RKO (cell line): ENCODE measurements at regions not wholly inside any gene's neighbourhood (a gene's known extent, or its start where the extent isn't known, plus 50 kb on each side); places are given as distances from the start of the nearest gene placed in this dataset.

Experiments used
- DNase-seq: peaks from one replicate; pipeline ENCODE4 v3.0.0-alpha.2; 2016; ENCODE audit warnings: low spot score

DNA sequence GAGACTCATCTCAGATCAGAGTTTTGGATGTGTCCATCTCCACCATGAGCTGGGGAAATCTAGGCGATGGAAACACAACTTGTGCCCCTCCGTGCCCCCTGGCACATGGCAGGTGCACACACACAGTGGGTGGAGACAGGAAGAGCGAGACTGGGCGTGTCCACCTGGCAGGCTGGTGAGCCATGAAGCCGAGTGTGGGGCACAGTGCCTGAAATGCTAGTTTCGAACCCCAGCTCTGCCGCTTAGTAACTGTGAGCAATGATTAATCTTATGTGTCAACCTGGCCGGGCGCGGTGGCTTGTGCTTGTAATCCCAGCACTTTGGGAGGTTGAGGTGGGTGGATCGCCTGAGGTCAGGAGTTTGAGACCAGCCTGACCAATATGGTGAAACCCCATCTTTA is 80.8 kb upstream of the RNU6ATAC start:
- no peak for DNase-seq

DNA sequence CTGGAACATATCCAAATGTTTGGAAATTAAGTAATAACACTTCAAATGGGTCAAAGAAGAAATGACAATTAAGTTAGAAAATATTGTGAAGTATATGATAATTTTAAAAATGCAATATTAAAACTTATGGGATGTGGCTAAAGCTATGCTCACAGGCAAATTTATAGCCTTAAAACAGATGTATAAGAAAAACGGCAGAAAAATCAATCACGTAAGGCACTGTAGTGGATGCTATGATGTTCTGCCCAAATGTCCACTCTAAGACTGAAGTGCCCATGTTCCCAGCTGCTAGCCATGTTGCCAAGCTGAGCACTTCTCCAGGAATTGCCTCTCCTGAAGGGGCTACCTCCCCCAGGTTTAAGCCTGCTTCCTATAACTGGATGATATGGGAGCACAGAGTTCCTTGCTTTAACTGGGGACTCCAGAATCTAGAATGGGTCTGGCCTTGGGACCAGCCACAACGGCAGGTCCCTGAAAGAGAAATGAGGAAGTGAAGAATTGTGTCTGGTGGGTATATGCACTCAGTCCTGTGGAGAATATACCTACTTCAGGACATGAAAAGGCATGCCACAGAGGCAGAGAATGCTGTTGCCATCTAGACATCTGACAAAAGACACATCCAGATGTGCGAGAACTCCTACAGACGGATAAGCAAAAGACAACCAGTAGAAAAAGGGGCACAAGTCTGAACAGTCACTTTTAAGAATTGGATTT is 78.2 kb upstream of the RXRA start:
- no peak for DNase-seq

GRCh38 chr9:134251296-134252069 is 74.8 kb upstream of the RXRA start:
- DNase-seq = no peak

- no peak for DNase-seq
These were observed 74.0 kb upstream of the RXRA start for GRCh38 chr9:134252084-134252830.

DNA sequence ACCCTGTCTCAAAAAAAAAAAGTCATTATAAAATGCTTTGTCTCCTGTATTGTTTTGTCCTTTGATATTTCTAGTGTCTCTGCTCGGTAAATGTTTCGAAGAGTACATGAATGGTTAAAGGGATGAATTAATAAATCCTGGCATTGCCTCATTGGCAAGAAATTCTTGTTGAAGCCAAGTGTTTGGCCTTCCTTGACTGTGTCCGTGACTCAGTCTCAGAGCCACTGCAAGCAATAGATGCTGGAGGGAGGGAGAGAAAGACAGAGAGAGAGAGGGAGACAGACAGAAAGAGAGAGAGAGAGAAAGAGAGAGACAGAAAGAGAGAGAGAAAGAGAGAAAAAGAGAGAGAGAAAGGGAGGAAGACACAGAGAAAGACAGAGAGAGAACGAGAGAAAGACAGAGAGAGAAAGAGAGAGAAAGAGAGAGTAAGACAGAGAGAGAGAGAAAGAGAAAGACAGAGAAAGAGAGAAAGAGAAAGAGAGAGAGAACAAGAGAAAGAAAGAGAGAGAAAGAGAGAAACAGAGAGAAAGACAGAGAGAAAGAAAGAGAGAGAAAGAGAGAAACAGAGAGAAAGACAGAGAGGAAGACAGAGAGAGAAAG is 72.5 kb upstream of the RXRA start:
- DNase-seq = no peak

DNA sequence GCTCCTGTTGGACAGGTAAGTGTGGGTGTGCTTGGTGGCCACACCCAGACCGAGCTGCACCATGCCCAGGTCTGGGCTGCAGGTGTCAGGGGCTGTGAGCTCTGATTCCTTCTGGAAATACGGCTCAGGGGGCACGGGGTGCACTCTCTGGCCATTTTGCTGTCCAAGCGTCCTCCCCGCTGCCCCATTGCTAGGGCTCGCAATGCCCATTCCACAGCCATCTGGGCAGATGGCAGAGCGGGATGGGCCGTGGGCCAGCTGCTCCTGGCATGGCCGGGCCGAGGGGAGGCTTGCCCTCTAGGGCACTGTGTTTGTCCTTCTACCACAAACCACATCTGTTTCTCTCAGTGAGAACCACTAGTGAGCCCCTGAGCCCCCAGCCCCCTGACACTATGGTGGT is 67.9 kb upstream of the RXRA start:
- DNase-seq = no peak

DNA sequence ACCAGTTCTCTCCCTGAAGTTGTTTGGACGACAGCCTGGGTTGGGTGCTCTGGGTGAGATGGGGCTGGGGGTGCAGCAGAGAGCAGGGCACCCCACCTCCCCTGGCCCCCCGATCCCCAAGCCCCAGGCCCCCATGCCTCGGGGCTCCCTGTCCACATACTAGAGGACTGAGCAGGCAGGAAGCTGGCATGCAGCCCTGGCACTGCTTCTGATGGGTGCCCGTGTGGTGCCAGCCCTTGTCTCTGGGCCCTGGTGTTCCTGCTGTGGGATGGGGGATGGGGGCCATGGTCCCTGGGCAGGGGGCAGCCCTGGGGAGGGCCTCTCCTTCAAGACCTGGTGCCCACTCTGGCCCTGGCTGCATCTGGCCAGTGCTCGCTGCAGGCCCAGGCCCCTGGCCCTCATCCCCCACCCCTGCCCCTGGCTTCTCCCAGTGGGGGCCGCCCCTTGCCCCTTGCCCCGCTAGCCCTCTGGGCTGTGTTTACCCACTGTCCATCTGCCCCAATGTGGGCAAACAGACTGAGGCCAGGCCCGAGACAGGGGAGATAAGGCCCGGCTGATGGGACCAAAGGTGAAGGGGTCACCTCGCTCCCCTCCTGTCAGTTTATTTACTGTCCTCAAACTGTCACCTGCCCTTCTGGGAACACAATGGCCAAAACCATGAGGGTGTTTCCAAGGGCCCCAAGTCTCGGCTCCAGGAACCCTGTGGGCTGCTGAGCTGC is 67.3 kb upstream of the RXRA start:
- DNase-seq = no peak

- no peak for DNase-seq
These were observed 66.5 kb upstream of the RXRA start for GRCh38 chr9:134259708-134260107.

GRCh38 chr9:134260801-134261200 is 65.5 kb upstream of the RXRA start:
- DNase-seq = no peak

GRCh38 chr9:134262035-134262434 is 64.2 kb upstream of the RXRA start:
- DNase-seq = no peak

- no peak for DNase-seq
These were observed 62.7 kb upstream of the RXRA start for GRCh38 chr9:134263596-134263995.

DNA sequence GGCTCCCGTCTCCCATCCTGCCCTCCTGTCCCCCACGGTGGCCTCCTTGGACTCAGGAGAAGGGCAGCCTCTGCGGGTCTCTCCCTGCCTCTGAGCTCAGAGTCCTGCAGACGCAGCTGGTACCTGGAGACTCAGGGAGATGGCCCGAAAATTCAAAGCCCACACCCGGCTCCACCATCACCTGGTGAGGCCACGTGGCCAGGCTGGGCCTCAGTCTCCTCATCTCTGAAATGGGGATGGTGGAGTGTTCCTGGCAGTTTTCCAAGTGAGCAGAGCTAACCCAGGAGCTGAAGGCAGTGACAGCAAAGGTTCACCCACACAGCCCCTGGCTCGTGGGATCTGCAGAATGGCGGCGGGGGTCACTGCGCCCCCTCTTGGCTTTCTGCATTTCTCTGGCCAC is 62.1 kb upstream of the RXRA start:
- DNase-seq = no peak

DNA sequence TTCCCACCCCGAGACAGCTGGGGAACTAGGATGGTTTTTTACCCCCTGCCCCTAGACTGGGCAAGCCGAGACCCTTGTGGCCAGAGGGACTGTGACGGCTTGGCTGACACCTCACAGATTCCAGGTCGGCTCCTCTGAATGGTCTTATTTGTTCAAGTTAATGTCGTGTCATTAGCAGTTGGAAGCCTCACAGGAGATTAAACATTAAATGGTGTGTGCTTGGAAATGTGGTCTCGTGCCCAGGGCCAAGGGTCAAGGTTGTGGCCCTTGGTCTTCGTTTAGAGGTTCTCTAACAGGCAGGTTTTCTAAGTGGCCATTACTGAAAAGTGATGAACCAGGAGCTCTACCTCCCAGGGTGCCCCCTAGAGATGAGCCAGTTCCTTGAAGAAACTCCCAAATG is 61.2 kb upstream of the RXRA start:
- no peak for DNase-seq

- DNase-seq = no peak
These were observed 59.8 kb upstream of the RXRA start for GRCh38 chr9:134266418-134266817.

- DNase-seq = no peak
These were observed 58.9 kb upstream of the RXRA start for GRCh38 chr9:134267305-134267880.

DNA sequence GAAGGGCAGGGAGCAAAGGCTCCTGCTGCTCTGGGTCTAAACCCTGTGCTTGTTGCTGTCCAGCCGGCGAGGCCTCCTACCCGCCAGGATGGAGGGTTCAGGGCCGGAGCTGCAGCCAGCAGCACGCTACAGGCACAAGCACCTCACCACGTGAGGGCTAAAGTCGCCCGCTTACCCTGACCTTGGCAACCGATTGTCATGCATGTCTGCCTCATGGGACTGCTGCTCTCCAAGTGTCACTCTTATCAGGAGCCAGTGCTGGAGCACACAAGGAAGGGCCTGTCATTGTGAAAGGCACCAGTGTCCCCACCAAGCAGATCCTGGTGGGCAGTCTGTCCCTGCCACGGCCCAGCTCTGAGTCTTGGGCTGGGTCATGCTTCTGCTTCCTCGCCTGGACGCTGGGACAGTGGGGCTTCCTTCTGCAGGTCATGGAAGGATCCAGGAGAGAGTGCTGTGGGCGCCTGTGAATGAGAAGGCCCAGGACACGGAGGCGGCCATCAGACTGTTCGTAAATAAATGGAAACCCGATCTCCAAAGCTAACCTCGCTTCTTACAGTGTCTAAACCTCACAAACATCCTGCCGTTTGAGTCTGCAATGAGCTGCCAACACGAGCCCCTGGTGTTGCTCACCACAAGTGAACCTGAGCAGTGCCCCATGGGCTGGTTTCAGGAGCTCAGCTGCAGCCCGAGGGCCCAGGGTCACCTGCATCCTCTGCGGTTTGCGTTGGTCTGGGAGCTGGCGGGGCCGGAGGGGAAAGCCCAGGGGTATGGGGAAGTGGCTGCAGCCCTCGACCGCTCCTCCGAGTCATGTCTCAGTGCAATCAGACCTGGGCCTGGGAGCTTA is 58.2 kb upstream of the RXRA start:
- no peak for DNase-seq

GRCh38 chr9:134268747-134269146 is 57.5 kb upstream of the RXRA start:
- no peak for DNase-seq

GRCh38 chr9:134271338-134272301 is 54.6 kb upstream of the RXRA start:
- DNase-seq = no peak

DNA sequence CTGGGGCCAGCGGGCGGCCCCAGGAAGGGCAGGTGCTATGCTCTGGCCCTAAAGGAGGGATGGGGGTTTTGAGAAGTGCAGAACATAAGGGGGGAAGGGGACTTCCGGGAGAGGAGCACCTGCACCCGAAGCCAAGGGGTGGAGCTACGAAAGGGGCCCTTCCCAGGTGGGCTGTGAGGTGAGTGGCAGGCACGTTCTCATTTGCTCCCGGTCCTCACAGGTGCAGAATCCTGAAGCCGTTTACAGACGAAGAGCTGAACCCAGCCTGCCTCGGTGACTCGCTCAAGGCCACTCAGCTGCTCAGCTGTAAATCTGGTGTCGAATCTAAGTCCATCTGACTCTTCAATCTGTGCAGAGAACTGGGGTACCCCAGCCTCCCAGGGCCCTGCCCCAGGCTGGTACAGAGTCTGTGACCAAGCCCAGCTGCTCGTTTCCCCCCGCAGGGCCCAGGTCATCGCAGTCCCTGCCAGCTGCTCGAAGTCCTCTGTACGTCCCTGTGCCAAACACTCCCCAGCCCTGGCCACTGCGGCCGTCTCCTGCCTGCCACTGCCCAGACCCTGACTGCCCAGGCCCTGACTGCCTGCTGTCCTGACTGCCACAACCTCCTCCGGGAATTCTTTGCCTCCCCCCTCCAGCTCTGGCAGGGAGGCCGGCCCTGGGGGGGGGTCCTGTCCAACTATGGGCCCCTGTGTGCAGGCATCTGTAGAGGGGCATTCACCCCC is 53.8 kb upstream of the RXRA start:
- no peak for DNase-seq
